ENCODE measurements at regions not wholly inside any gene's neighbourhood (a gene's known extent, or its start where the extent isn't known, plus 50 kb on each side); places are given as distances from the start of the nearest gene placed in this dataset.

GRCh38 chr18:60925892-60926291, 407.3 kb upstream of the CDH20 start:
- TF ChIP-seq POLR2A (IDR thresholded peaks at IDR 0.05) (no peak), CTCF (IDR thresholded peaks at IDR 0.05) (no peak)

All from body of pancreas (tissue), 4 donors.